Suppressor macrophage treated with lipopolysaccharide for 1 hour (primary cell): ENCODE measurements at regions not wholly inside any gene's neighbourhood (a gene's known extent, or its start where the extent isn't known, plus 50 kb on each side); places are given as distances from the start of the nearest gene placed in this dataset.
"Not testable (repeated sequence)": the region's sequence is repeated elsewhere in the genome, so short reads cannot be mapped to it uniquely, and the experiment has no call there.

Source experiments
- DNase-seq, 3 donors: peaks; one replicate each; pipeline ENCODE4 v3.0.0-alpha.2; 2020 to 2022

GRCh38 chr10:65765006-65765541 is 1160.8 kb upstream of the LRRTM3 start:
- no peak for DNase-seq

GRCh38 chr10:65769828-65770227 is 1156.0 kb upstream of the LRRTM3 start:
- no peak for DNase-seq

DNA sequence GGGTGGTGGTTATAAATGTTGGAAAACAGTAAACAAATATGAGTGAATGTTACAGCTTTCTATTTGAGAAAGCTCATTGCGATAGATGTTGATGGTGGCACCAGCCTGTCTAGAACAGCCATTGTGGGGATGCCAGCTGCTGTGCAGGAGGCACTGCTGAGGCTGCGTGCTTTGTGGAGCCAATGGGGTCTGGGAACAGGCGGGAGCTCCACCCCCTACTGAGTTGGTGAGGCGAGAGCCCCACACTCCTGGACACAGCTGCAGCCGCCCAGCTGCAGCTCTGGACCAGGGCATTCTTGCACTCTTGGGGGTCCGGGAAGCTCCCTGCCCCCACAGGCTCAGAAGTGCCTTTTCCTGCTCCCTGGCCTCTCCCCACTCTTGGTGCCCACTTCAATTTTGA is 1147.1 kb upstream of the LRRTM3 start:
- DNase-seq: no peak

- no peak for DNase-seq
Observed at GRCh38 chr10:65779985-65780384, 1145.9 kb upstream of the LRRTM3 start.

DNA sequence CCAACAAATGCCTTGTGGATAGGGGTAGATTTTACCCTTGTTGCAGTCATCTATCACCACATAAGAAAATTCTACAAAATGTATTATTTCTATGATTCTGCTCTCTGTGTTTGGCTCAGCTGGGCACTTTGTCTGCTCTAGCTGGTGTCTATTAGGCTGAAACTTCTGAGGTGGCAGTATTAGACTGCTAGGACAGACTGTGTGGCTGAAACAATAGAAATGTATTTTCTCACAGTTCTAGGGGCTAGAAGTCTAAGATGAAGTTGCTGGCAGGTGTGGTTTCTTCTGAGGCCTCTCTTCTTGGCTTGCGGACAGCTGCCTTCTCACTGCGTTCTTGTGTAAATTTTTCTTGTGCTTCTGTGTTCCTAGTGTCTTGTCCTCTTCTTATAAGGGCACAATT is 1139.6 kb upstream of the LRRTM3 start:
- no peak for DNase-seq

DNA sequence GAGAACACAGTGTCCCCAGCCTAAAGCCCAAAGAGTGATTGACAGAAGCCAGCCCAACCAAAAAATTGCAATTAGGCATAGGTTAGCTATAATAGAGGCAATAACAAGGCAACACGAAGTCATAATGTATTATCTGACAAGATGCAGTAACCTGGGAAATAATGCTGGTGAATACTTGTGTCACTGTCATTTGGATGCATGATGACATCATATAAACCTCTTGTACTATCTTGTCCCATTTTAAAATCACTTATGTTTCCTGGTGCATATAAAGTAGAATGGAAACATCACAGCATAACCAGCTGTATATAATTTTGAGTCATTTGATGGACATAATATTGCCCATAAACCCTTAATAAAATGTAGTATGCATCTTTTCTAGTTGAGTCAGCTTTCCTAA is 1138.3 kb upstream of the LRRTM3 start:
- no peak for DNase-seq

DNA sequence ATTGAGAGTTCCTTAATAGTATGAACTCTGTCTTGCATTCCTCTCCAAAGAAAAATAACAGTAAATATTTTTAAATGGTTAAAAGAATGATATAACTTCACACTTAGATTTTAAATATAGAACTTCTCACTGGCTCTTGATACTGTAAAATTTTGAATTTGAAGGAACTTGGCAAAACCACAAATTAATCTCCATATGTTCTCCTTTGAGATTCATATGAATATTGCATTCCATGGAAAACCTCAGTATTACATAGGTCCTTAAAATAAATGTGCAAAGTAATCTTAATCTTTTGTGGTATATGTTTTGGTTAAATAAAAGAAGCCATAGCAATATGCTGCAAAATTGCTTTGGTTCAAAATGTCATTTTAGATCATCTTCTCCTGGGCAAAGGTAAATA is 1137.6 kb upstream of the LRRTM3 start:
- DNase-seq: no peak

GRCh38 chr10:65791979-65792378 is 1133.9 kb upstream of the LRRTM3 start:
- DNase-seq: no peak

DNA sequence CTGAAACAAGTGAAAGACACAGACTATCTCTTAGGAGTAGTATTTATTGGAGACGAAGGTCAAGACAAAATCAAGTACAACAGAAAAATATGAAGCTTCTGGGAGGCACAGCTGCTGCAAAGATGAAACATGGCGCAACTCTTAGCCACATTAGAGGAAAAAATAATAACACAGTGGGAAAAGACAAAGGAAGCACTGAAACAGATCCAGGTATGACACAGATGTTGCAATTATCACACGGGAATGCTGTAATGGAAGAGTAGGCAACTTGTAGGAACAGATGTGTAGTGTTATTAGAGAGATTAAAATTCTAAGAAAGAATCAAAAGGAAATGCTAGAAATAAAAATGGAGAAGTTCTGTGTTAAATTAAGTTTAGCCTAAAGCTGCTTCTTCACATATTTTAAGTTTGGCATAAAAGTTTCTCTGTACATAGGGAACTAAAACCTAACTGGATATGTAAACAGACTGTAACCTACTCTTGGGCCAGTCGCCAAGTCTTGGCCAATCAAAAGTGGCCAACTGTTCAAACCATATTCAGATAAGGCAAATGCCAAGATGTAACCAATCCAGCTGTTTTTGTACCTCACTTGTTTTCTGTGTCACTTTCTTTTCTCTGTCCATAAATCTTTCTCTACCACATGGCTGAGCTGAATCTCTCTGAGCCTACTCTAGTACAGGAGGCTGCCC is 1132.0 kb upstream of the LRRTM3 start:
- DNase-seq: no peak

DNA sequence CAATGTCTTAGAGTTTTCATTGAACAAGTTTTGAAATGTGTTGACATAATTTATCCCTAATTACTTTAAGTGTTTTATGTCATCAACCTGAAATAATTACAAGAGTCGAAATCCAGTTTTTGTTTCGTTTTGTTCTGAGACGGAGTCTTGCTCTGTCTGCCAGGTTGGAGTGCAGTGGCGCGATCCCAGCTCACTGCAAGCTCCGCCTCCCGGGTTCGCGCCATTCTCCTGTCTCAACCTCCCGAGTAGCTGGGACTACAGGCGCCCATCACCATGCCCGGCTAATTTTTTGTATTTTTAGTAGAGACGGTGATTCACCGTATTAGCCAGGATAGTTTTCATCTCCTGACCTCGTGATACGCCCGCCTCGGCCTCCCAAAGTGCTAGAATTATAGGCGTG is 1131.0 kb upstream of the LRRTM3 start:
- not testable (repeated sequence) for DNase-seq

DNA sequence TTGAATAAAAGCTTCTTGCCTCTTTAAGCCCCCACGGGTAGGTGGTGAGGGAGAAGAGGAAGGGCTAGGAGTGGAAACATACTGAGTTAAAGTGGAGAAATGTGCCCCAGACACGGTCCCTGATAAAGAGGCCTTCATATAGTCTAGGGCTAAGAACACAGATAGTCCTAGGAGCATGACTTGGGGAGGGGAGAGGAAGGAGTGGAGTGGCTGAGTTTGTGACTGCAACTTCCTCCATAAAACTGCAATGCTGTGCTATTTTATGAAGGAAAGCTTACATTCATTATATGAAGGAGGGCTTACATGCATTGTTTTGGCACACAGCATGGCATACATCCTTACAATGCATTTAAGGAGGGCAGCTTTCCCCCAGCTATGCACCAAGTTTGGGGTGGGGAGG is 1129.4 kb upstream of the LRRTM3 start:
- DNase-seq: no peak

DNA sequence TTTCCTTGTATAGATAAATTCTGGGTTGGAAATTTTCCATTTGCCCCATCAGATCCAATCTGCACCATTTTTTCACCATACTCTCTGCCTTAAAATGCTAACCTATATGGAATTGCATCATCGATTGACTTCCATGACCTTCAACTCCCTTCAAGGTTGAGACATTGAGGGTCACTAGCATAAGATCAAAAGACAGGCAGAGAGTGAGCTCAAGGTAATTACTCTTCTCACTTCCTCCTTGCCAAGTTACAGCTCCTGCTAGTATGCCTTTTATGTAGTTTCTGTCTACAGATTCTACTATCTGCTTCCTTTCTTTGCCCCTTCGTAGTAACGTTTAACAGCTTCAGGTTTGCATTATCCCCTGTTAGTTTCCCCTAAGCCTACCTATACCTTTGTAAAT is 1127.7 kb upstream of the LRRTM3 start:
- no peak for DNase-seq

- DNase-seq: no peak
Observed at GRCh38 chr10:65802391-65802790, 1123.4 kb upstream of the LRRTM3 start.

DNA sequence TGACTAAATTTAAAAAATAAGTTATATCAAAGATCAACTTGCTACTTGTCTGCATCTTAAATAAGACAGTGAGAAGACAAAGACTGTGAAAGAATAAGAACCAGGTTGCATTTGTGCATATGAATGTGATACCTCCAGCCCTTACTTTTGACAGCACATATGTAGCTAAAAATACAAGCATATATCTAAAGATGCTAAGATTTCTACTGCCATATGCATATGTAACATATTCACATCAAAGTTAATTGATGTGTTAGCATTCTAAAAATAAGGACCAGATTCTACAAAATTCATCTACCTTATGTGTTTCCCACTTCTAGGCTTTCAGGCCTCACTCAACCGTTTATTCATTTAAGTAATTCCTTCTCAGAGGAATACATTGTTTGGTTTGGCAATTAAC is 1120.3 kb upstream of the LRRTM3 start:
- no peak for DNase-seq

DNA sequence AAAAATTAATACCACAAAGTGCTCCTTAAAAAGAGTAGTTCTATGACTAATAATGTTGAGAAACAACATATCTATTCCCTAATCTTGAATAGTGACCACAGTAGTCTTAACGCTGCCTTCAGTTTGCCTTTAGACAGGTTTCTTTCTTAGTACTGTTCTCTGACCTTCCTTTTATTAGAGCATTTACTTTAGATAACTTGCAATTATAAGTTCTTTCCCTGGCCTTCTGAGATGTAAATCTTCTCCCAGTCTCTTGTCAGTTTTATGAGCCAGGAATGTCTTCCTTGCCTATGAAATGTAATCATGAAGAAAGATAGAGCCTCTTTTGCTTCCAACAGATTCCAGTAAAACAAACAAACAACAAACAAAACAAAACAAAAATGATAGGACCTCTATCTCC is 1119.8 kb upstream of the LRRTM3 start:
- DNase-seq: no peak

DNA sequence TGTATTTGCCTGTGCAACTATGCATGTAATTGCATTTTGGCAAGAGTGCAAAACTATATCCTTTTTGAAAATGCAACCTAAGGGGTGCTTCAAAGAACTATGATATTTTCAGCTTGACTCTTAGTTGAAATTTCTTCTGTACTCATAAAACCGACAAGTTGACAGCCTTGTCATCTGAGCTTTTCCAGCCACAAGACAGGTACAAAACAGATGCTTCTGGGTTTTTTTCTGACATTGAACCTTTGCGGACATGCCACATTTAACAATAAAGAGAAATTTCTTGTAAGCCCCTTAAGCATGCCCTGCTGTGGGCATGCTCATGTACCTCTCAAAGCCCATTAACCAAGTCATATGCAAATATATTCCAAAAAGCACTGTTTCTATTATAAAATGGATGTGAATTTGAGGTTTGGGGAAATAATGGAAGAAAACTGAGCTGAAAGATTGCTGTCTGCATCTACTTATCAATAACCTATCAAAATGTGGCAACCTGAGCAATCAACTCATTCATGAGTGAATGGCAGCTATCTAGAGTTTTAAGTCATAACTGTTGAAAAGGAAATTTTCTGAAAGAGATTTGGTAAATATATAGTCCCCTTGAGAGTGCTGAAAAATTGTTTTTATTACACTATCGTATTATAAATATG is 1117.0 kb upstream of the LRRTM3 start:
- DNase-seq: no peak

GRCh38 chr10:65811931-65812525 is 1113.8 kb upstream of the LRRTM3 start:
- DNase-seq: no peak

GRCh38 chr10:65816536-65816935 is 1109.3 kb upstream of the LRRTM3 start:
- DNase-seq: no peak

DNA sequence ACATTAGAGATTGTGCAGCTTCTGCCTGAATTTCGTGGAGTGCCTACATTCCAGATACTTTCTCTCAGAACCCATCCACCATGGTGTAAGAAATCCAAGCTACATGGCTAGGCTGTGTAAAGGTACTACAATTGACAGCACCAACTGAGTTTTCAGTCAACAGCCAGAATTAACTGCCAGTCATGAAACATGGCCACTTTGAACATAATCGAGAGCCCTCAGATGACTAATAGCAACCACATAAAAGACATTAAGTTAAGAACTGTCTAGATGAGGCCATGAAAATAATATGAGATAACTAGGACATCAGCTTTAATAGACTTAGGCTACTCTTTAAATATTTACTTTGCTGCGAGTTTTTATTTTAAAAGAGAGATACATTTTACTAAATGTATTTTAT is 1106.8 kb upstream of the LRRTM3 start:
- no peak for DNase-seq

DNA sequence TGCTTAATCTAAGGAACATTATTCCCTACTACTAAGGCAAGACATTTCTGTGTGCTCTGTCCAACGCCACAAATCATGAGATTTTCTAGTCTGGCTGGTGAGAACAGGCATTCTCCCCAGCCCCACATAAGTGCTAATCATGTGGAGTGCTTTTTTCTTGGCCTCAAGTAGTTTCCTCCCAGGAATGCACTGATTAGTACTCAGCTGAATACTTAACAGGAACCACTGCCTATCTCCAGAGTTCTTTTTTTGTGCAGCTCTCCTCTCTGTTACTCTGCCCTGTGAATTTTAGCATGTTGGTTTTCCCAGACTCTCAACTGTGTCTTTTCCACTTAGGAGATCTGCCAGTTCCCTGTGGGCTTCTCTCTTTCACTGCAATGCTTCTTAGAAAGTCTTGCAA is 1098.5 kb upstream of the LRRTM3 start:
- no peak for DNase-seq

DNA sequence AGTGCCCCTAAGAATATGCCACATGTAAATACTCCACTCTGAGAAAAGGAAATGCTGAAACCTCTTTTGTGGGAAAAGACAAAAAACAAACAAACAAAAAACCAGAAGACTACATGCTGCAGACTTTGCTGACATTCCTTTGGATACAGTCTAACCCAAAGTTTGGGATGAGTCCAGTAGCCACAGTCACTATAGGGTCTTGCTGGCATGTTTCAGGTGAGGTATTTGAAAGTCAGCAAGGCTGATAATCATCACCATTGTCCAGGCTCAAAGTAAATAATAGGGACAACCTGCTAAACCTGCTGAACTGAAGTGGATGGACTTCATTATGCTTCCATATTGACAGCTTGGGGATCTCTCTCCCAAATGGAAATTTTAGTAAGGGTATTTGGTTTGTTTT is 1087.0 kb upstream of the LRRTM3 start:
- DNase-seq: no peak

GRCh38 chr10:65843203-65843602 is 1082.6 kb upstream of the LRRTM3 start:
- no peak for DNase-seq

DNA sequence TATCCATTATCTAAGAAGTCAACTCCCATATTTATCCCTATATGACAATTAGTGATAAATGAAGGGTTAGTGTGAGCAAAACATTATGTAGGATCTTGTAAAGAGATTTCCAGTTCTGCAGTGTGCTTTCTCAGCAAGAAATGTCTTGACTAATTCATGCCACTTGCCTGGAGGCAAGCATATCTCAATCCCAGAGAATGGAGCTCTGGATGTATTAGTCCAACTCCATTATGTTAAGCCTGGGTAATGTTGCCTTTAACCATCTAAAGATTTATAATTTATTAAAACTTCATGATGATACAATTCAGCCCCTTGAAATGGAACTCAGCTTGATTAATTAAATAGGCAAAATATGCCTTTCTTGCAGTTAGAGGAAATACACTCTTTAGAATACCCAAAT is 1079.9 kb upstream of the LRRTM3 start:
- no peak for DNase-seq

GRCh38 chr10:65846541-65846940 is 1079.3 kb upstream of the LRRTM3 start:
- DNase-seq: no peak
